ENCODE measurements at regions not wholly inside any gene's neighbourhood (a gene's known extent, or its start where the extent isn't known, plus 50 kb on each side); places are given as distances from the start of the nearest gene placed in this dataset.

DNA sequence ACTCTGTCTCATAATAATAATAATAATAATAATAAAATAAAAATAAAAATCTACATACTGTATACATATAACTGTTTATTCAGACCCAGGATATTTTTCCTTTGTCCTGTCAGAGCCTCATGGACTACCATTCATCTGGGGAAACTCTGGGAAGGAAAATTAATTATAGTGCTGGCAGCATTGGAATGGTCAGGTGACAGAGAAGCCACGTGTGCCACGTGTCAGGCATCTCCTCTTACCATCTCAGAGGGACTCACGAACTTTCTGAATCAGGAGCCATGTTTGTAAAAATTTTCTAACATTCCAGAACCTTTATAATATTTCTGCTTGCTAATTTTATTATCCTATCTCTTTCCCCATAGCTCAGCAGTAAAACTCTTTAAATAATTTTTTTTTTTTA, 97.8 kb upstream of the HNRNPU start:
- TF ChIP-seq, protein P1, sequence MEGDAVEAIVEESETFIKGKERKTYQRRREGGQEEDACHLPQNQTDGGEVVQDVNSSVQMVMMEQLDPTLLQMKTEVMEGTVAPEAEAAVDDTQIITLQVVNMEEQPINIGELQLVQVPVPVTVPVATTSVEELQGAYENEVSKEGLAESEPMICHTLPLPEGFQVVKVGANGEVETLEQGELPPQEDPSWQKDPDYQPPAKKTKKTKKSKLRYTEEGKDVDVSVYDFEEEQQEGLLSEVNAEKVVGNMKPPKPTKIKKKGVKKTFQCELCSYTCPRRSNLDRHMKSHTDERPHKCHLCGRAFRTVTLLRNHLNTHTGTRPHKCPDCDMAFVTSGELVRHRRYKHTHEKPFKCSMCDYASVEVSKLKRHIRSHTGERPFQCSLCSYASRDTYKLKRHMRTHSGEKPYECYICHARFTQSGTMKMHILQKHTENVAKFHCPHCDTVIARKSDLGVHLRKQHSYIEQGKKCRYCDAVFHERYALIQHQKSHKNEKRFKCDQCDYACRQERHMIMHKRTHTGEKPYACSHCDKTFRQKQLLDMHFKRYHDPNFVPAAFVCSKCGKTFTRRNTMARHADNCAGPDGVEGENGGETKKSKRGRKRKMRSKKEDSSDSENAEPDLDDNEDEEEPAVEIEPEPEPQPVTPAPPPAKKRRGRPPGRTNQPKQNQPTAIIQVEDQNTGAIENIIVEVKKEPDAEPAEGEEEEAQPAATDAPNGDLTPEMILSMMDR (conservative IDR thresholded peaks at IDR 0.05; ENCODE audit: low read depth, low read length): no peak
- no peak for TF ChIP-seq EZH2 (IDR thresholded peaks at IDR 0.05; ENCODE audit: borderline replicate concordance, low read depth, low read length, poor library complexity, severe bottlenecking)
